ENCODE measurements at regions not wholly inside any gene's neighbourhood (a gene's known extent, or its start where the extent isn't known, plus 50 kb on each side); places are given as distances from the start of the nearest gene placed in this dataset.

DNA sequence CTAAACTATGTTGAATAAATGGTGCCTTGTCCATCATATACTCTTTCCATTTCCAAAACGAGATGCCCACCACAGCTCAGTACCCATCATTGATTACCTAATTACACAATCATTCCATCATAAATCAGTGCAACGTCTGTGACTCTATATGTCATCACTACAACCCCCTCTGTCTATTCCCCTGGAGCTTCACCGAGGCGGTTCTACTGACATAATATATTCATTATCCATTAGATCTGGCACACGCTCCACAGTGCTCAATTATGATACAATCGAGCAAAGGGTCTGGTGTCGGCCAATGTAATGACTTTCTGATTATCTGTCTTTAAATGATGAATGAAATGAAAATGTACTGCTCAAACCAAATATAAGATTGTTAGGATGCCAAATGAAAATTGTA is 1737.7 kb upstream of the WWC1 start:
- TF ChIP-seq, protein P1, sequence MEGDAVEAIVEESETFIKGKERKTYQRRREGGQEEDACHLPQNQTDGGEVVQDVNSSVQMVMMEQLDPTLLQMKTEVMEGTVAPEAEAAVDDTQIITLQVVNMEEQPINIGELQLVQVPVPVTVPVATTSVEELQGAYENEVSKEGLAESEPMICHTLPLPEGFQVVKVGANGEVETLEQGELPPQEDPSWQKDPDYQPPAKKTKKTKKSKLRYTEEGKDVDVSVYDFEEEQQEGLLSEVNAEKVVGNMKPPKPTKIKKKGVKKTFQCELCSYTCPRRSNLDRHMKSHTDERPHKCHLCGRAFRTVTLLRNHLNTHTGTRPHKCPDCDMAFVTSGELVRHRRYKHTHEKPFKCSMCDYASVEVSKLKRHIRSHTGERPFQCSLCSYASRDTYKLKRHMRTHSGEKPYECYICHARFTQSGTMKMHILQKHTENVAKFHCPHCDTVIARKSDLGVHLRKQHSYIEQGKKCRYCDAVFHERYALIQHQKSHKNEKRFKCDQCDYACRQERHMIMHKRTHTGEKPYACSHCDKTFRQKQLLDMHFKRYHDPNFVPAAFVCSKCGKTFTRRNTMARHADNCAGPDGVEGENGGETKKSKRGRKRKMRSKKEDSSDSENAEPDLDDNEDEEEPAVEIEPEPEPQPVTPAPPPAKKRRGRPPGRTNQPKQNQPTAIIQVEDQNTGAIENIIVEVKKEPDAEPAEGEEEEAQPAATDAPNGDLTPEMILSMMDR (IDR thresholded peaks at IDR 0.05; ENCODE audit: insufficient read depth, low read length, poor library complexity, severe bottlenecking), result no peak
- no peak for TF ChIP-seq EZH2phosphoT487 (conservative IDR thresholded peaks at IDR 0.05; ENCODE audit: low read length)

Measured in SU-DHL-6 (cell line).